ENCODE measurements at regions not wholly inside any gene's neighbourhood (a gene's known extent, or its start where the extent isn't known, plus 50 kb on each side); places are given as distances from the start of the nearest gene placed in this dataset.

DNA sequence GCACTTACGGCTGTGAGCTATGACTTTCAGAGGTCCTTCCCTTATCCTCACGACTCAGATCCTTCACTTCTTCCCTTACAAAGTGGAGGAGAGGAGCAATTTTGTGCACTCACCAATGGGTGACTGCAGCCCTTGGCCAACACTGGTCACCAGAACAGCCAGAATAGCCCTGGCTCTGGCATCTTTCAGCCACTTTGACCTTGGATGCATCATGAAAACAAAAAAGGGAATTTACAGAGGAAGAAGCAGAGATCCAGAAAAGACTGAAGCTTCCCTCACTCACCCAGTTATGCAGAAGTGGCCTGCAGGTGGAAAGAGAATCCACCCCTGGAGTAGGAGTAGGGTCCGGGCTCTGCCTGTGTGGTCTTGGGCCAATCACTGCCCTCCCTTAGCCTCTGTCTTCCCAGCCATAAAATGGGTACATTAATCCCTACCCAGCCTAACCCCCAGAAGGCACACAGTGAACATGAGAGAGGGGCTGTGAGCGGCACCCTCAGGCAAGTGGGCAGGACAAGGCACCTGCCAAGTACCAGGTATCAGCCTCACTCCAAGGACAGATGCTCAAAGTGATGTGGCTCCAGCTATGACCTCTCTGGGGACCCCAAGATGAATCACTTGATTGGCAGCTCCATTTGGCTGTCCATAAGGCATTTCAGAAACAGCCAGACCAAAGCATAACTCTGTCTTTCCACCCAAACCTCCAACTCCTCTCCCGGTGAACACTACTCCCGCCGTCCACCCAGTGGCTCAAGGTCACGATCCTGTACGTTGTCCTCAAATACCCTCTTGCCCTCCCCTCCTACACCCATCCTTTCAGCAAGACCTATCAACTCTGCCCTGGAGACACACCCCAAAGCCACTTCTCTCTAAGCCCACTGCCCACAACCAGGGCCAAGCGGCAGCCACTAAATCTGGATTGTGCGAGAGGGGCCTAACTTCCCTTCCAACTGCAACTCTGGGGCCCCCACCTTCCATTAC is 129.8 kb upstream of the ZMIZ1 start:
- no peak for DNase-seq (ENCODE audit: low spot score)

DNA sequence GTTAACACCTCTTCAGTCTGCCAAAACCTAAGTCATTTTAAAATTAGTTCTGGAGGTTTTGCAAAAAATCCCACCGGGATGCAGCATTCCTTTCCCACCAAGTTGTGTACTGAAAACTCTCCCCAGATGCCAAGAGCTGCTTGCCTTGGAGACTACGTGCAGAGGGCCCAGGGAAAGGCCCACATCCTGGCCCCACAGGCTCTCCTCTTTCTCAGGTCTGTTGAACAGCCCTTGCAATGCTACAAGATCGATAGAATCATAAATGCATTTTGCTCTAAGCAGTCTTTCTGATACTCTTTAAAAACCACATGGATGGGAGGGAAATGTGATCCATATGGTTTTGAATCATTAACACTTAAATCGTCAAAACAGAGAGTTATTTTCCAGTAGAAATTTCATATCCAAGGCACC is 126.7 kb upstream of the ZMIZ1 start:
- no peak for DNase-seq (ENCODE audit: low spot score)

DNA sequence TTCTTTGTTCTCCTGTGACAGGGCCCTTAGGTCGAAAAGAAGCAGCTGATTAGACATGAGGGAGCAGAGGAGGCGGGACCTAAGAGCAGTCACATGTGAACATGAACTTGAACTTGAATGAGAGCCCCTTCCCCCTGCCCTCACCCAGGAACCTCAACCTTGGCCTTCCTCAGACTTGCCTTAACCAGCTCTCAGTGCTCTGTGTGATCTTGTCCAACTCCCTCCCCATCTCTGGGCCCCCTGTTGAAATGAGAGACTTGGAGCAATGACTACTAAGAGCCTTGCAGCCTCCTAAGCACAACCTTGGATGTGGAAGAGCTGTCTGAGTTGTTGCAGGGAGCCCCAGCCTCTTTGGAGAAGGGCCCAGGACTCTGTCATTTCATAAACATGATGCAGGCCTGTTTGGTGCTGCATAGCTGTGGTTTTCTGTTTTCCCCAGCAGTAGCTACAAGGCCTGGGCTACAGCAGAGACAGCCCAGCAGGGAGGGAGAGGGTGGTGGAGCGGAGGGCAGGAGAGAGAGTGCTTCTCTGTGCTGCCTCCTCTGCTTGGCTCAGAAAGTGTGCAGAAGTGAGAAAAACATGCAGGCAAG is 123.9 kb upstream of the ZMIZ1 start:
- DNase-seq (ENCODE audit: low spot score): no peak

DNA sequence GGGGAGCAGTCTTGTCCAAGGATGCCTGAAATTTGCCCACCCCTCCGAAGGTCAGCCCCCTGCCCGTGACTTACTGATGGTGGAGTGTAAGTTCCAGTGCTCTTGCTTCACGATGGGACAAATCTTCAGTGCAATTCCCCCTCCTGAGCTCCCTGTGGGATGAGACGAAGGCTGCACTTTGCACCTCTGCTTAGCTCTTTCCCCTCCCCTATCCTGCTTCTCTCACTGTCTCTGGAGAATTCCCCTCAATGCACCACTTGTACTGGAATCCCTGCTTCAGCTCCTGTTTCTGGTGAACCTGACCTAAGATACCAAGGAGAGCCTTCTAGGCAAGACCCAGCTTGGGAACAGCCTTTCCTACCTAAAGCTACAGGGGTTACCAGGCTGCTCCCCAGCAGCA is 122.9 kb upstream of the ZMIZ1 start:
- DNase-seq (ENCODE audit: low spot score): no peak

DNA sequence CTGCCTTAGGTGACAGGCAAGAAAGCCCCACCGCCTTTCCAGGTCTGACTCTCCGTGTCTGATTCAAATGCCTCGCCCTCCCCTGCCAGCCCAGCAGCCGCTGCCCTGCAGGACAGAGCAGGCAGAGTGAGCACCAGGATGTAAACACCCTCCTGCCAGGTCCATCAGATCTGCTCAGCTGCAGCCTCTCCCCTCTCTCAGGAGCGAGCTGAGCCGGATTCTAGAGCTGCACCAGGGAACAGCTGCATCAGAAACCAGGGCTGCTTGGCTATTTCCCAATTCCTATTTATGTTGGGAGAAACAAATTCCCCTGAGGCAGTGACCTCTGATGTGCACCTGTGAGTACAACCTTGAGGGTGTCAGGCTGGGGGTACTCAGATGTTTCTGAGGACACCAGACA is 121.5 kb upstream of the ZMIZ1 start:
- DNase-seq (ENCODE audit: low spot score): no peak

DNA sequence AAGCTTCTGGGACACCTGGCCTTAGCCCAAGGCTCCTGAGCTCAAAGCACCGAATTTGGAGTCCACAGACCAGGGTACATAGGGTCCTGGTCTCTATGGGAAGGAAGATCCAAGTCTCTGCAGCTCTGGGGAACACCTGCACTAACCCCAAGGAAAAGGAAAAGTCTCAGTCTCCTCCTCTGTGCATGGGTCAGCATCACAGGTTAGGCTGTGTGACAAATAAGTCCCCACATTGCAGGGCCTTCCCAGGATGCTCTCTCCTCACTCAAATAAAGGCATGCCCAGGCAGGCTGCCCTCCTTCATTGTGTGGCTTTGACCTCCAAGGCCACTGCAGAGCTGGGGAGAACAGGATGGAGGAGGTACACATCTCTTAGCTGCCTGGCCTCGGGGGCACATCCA is 121.0 kb upstream of the ZMIZ1 start:
- DNase-seq (ENCODE audit: low spot score): no peak

DNA sequence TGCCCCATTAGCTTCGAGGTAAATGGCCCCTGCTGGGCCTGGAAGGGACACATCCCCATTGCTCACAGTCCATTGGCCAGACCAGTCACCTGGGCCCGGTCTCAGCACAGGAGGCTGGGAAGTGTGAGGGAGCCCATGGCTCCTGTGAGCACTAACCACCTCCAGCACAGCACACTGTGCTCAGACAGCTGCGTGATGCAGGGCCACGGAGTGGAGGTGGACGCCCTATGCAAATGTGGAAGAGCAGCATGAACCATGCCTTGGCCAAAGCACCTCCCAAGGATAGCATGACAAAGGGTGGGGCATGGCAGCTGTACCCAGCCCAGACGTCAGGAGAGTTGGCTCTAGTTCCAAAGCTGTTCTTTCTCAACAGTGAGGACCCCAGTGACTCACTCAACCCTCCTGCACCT is 120.1 kb upstream of the ZMIZ1 start:
- no peak for DNase-seq (ENCODE audit: low spot score)

DNA sequence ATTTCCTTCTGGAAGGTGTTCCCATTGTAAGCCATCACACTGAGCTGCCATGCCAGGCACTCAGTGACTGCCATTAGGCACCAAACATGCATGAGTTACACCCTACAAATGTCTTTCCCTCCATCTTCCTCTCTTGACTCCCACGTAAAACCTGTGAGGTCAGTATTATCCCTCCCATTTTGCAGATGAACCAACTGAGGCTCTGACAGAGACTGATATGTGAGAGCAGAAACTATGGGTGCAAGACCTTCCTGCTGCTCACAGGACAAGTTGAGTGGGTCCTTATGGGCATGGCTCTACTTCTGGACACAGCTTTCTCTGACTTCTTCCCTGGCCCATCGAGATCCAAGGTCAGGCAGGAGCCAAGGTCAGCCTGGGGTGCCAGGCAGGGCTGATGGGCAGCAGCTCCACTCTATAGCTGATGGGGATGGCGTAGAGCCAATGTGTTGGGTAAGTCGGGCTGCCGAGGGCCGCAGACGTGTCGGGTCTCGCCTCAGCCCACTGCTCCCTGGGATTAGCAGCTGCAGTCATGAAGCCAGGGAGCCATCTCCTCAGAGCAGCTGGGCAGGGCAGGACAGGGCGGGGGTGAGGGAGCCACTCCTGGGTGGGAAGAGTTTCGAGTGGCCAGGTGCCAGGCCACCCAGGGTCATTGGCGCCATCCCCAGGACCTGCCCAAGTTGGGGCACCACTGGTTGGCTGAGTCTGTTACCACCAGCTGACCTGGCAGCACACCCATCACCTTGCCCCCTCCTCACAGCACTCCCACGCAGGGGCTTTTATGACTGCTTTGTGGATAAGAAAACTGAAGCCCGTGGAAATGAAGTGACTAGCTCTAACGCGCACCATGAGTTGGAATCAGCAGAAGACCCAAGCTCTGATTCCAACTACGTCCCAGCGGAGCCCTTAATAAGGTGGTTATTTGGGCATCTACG is 117.8 kb upstream of the ZMIZ1 start:
- DNase-seq (ENCODE audit: low spot score): no peak

DNA sequence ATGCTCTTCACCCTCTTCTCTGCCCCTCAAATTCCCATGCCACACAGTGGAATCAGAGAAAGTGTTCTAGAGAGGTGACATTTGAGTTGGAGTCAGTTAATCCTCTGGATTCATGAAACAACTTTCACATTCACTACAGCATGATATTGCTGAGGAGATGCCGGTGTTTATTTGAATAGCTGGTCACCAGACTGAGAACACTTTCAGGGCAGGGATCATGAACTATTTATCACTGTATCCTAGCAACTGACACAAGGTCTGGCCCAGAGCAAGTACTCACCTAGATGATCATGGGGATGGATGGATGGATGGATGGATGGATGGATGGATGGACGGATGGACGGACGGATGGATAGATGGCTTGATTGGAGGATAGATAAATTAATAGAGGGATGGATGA is 116.7 kb upstream of the ZMIZ1 start:
- DNase-seq (ENCODE audit: low spot score): no peak

DNA sequence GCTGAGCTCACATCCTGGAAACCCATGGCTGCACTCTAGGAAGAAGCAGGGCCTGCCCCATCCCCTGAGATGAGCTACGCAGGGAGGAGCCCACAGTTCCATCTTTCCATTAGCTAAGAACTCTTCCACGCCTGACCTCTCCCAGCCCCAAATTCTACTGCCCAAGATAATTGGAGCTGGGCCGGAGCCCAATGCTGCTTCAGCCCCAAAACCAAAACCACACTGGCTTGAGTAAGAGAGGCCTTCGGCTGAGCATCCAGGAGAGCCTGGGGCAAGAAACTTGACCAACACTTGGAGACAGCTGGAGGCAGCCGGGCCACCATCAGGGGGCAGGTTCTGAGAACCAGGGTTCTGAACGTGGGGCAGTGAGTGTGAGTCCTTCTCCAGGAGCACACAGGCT is 116.1 kb upstream of the ZMIZ1 start:
- DNase-seq (ENCODE audit: low spot score): no peak

DNA sequence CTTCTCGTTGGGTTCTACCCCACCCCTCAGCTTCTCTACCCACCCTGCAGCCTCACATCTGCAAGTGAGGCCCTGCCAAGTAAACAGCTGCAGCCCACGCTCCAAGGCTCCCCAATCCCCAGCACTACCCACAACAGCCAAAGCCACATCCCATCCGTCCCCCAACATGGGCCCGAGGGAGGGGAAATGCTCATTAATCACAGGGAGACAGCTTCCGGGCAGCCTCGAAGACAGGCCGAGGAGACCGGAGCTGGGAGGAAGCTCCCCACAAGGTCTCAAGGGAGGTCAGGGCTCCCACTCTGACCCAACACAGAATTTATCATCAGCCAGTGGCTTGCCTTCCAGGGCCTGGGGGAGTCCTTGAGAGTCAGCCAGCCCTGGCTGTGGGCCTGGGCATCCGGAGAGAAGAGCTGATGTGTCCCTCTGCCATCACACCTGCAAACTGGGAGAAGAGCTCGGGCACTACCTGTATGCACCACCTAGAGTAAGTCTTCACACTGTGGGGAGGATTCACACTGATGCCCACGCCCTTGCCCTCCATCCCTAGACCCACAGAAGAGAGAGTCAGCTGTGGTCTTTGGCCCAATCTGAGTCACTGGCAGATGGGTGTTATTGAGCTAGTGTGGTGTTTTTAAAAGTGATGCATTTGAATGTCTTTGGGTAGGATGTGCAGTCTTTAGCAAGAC is 115.5 kb upstream of the ZMIZ1 start:
- no peak for DNase-seq (ENCODE audit: low spot score)

DNA sequence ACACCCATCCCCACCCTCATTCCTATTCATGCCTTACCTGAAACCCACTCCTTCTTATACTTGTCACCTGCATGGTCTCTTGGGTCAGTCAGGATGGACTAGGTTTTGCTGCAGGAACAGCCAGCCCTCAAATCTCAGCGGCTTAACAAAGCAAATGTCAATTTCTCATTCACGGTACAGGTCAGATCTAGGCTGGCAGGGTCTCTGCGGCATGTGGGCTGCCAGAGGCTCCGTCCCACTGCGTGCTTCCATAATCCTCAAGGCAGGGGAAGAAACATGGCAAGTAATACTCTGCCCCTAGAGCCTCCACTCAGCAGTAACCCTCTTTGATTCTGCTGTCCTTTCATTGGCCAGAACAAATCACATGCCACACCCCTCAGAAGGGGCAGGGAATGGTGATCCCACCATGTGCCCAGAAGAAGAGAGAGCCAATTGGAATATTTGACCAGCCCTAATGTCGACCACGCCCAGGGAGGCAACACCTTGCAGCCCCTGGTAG is 114.9 kb upstream of the ZMIZ1 start:
- DNase-seq (ENCODE audit: low spot score): no peak

DNA sequence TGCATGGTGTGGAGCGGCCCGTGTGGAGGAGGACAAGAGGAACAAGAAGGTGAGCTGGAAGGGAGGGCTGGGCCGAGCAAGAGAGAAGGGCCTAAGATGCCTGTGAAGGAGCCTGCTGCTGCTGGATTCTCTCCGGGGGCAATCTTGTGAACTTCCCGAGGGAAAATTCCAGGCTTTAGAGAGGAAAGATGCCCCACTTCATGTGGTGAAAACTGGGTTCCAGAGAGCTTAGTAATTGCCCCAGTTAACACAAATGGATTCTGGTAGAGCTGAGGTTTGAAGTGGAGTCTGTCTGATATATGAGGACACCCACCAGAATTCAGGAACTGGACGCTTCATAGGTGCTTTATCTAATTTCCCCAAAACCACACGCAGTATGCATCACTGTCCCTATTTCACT is 114.1 kb upstream of the ZMIZ1 start:
- no peak for DNase-seq (ENCODE audit: low spot score)

DNA sequence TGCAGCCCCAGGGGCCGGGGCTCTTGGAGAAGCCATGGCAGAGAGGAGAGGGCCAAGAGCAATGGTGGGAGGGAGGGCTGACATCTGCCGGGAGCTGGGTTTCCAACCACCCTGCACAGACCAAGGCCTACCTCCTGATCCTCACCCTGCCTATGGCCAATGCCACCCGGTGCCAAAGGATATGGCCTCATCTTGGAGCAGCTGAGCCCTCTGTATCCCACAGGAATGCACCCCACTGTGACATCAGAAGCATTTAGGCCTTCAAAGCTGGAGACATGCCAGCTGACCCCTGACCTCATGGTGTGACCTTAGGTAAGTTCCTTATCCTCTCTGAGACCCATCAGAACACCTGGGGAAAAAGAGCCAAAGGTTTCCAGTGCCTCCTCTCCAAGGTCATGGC is 113.6 kb upstream of the ZMIZ1 start:
- DNase-seq (ENCODE audit: low spot score): no peak

DNA sequence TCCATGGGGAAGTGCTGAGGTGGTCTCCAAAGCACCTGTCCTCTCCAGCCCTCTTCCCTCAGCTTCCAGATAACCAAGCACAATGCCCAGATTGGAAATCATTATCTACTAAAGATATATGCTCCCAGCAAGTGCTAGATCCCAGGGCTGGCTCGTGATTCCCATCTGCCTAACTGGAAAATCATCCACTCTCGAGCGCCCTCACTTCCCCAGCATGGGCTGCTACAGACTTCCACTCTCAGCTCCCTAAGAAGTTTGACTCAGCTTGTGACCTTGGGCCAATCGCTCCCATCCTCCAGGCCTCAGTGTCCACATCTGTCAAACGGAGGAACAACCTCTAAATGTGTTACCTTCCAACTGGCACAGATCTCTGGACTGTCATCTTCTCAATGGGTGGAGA is 112.4 kb upstream of the ZMIZ1 start:
- DNase-seq (ENCODE audit: low spot score): no peak

DNA sequence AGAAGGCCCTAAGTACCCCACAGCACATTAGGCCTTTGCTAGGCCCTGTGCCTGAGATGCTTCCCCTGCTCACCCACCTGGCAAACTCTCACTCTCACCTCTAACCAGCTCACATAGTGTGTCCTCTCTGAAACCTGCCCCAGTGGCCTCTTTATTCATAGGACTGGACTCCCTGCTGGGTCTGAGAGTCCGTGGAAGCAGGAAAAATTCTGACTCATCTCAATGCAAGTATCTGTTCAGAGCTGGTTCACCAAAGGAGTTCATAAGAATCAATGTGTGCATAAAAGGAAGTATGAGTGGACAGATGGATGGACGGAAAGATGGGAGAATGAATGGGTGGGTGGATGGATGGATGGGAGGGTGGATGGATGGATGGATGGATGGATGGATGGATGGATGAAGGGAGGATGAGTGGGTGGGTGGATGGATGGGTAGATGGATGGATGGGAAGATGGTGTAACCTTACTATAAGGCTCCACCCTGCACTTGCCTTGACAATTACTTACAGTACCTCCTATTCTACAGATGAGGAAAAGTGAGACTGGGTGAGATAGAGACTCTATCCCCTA is 111.2 kb upstream of the ZMIZ1 start:
- no peak for DNase-seq (ENCODE audit: low spot score)

DNA sequence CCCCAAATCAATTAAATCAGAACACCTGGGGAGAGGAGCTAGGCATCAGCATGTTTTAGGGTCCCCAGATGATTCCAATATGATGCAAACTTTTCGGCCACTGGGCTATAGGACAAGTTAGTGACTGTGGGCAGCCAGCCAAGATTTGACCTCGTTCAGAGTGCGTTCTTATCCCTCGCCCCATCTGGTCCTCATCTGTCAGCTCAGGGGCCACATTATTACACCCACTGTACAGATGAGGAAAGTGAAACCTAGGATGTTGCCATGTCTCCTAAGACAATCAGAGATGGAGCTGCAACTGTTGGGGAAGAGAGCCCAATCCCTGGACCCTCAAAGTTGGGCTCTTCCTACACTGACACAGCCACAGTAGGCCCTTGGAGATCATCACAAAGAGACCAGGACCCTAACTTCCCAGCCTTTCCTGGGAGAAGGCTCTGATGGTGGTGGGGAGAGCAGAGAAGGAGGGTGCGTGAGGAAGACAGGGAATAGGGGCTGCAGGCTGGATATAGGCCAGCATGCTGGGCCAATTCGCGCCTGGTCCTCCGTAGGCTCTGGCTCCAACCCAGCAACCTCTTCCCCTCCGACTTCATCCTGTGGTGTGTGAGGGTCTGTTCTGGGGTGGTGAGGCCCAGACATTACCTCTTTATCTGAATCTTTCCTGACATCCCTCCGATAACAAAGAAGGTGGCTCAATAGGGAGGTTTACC is 109.4 kb upstream of the ZMIZ1 start:
- no peak for DNase-seq (ENCODE audit: low spot score)

DNA sequence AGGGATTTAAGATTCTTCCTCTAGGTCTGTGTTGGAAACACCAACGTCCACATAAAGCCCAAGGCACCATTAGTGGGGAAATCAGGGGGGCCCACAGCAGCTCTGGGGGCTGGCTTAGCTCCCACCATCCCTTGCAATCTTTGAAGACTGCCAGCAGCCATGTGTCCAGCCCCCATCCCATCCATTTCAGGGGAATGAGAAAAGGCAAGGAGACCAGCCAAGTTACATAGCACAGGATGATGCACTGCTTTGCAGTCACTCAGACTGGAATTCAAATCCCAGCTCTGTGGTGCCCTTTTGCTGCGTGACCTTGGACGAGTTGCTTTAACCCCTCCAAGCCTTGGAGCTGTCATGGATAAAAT is 108.9 kb upstream of the ZMIZ1 start:
- DNase-seq (ENCODE audit: low spot score): no peak

DNA sequence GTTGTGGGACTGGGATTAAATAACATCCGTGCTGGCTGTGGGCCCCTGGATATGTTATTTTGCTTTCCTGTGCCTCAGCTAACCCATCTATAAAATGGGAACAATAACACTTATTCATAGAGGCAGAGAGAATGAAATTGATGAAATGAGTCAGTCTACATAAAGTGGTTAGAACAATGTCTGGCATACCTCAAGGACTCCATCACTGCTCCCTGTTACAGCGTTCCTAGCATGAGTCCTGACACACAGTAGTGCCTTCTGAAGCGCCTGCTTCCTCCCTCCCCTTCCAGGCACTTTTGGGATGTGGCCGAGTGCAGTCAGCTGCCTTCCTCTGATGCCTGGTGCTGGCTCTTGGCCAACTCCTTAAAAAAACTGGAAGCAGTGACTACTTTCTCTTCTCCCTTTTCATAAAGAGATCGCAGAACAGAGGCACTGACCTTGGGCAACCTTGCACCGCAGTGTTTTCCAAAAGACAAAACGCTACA is 108.4 kb upstream of the ZMIZ1 start:
- peak; percentile 27 for DNase-seq (ENCODE audit: low spot score)

DNA sequence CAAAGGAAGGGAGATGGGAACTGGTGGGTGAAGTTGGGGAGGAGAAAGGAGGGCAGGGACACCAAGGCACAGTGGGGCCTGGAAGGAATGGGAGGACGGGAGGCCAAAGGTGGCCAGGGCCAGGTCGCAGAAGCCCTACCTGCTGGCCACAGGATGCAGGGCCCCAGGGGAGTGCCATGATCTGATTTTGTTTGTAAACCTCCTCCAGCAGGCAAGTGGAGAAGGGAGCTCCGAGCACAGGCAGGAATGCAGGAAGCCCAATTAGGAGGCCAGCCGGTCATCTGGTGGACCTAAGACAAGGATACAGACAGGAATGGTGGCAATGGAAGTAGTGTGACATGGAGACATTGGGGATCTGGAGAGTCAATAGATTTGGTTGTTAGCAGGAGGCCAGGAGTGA is 107.0 kb upstream of the ZMIZ1 start:
- no peak for DNase-seq (ENCODE audit: low spot score)

Data from RKO (cell line).